ENCODE measurements at regions not wholly inside any gene's neighbourhood (a gene's known extent, or its start where the extent isn't known, plus 50 kb on each side); places are given as distances from the start of the nearest gene placed in this dataset.

GRCh38 chr5:158524070-158524469 lies 575.6 kb downstream of the EBF1 start:
- Mint-ChIP-seq H3K4me3 (ENCODE audit: low read depth) (no peak overlapping the region), H3K27me3 (peaks cover 1% of the 10 kb centered on the region), H3K4me1 (ENCODE audit: low read depth) (peaks cover 5% of the 10 kb centered on the region), H3K9me3 (ENCODE audit: low read depth) (no peaks in the 10 kb centered on the region), H3K36me3 (ENCODE audit: insufficient read depth) (no peaks in the 10 kb centered on the region), H3K27ac (no peak overlapping the region)
- DNase-seq (ENCODE audit: low spot score, unreplicated experiment), result no peak
- no peak for TF ChIP-seq CTCF (IDR thresholded peaks at IDR 0.05; ENCODE audit: unreplicated experiment)

- no peak overlapping the region for H3K4me3 Mint-ChIP-seq (ENCODE audit: low read depth)
- H3K4me1 Mint-ChIP-seq (ENCODE audit: low read depth), result peaks cover 5% of the 10 kb centered on the region
- no peak for DNase-seq (ENCODE audit: low spot score, unreplicated experiment)
- H3K9me3 Mint-ChIP-seq (ENCODE audit: low read depth), result no peaks in the 10 kb centered on the region
- no peaks in the 10 kb centered on the region for H3K36me3 Mint-ChIP-seq (ENCODE audit: insufficient read depth)
- H3K27ac Mint-ChIP-seq, result no peak overlapping the region
- peaks cover 3% of the 10 kb centered on the region for H3K27me3 Mint-ChIP-seq
- no peak for TF ChIP-seq CTCF (IDR thresholded peaks at IDR 0.05; ENCODE audit: unreplicated experiment)
These were observed 576.9 kb downstream of the EBF1 start for GRCh38 chr5:158522776-158523175.

- Mint-ChIP-seq H3K27ac (no peak overlapping the region), H3K4me3 (ENCODE audit: low read depth) (no peak overlapping the region), H3K4me1 (ENCODE audit: low read depth) (peaks cover 5% of the 10 kb centered on the region), H3K9me3 (ENCODE audit: low read depth) (no peaks in the 10 kb centered on the region), H3K36me3 (ENCODE audit: insufficient read depth) (no peaks in the 10 kb centered on the region), H3K27me3 (peaks cover 3% of the 10 kb centered on the region)
- TF ChIP-seq CTCF (IDR thresholded peaks at IDR 0.05; ENCODE audit: unreplicated experiment), result no peak
- DNase-seq (ENCODE audit: low spot score, unreplicated experiment), result no peak
These were observed 577.7 kb downstream of the EBF1 start for GRCh38 chr5:158521995-158522394.

GRCh38 chr5:158519433-158520021 lies 580.2 kb downstream of the EBF1 start:
- Mint-ChIP-seq H3K36me3 (ENCODE audit: insufficient read depth) (no peaks in the 10 kb centered on the region), H3K27ac (no peak overlapping the region), H3K9me3 (ENCODE audit: low read depth) (no peaks in the 10 kb centered on the region), H3K4me1 (ENCODE audit: low read depth) (peaks cover 5% of the 10 kb centered on the region), H3K4me3 (ENCODE audit: low read depth) (no peak overlapping the region), H3K27me3 (peaks cover 3% of the 10 kb centered on the region)
- no peak for TF ChIP-seq CTCF (IDR thresholded peaks at IDR 0.05; ENCODE audit: unreplicated experiment)
- DNase-seq (ENCODE audit: low spot score, unreplicated experiment), result no peak

- H3K36me3 Mint-ChIP-seq (ENCODE audit: insufficient read depth), result no peaks in the 10 kb centered on the region
- H3K4me3 Mint-ChIP-seq (ENCODE audit: low read depth), result no peak overlapping the region
- no peak for DNase-seq (ENCODE audit: low spot score, unreplicated experiment)
- H3K4me1 Mint-ChIP-seq (ENCODE audit: low read depth), result peaks cover 16% of the 10 kb centered on the region
- H3K27me3 Mint-ChIP-seq, result peaks cover 3% of the 10 kb centered on the region
- no peak overlapping the region for H3K27ac Mint-ChIP-seq
- no peak for TF ChIP-seq CTCF (IDR thresholded peaks at IDR 0.05; ENCODE audit: unreplicated experiment)
- H3K9me3 Mint-ChIP-seq (ENCODE audit: low read depth), result no peaks in the 10 kb centered on the region
These were observed 583.2 kb downstream of the EBF1 start for GRCh38 chr5:158516521-158516920.
